ENCODE measurements at regions not wholly inside any gene's neighbourhood (a gene's known extent, or its start where the extent isn't known, plus 50 kb on each side); places are given as distances from the start of the nearest gene placed in this dataset.

DNA sequence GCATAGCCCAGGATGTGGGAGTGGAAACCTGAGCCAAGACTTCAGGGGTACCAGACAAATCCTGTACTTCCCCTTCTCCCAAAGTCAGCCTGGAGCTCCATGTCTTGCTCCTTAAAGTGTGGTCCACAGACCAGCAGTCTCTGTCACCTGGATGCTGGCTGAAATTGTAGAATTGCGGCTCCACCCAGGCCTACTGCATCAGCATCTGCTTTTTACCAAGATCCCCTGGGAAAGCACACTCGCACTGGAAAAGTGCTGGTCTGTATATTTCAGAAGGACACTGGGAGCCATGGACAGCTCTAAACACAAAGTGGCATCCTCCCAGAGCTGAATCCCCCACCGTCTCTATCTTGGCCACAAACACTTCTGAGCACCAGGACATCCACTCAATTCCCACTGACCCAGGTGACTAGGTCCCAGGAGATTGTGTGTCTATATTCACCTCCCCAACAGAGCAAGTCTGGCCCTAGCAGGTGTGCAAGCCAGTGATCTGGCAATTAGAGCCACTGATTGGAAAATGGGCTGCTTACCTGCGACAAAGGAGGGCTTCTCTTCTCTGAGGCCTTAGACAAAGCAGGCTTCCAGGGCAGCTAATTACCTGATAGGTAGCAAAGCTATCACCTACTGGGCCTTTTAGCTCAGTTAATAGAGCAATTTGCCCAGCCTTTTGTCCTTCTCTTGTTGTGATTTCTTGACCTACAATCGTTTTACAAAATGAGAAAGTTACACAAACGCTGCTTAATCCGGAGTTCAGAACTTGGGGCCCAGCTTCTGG is 443.3 kb downstream of the MN1 start:
- Histone ChIP-seq H3K27me3 (no peaks in the 10 kb centered on the region), H3K4me1 (no peaks in the 10 kb centered on the region), H3K4me3 (no peak overlapping the region), H3K27ac (no peak overlapping the region), H3K9me3 (no peaks in the 10 kb centered on the region), H3K36me3 (no peaks in the 10 kb centered on the region)
- DNase-seq (no peak), ATAC-seq (no peak)
- TF ChIP-seq, protein P1, sequence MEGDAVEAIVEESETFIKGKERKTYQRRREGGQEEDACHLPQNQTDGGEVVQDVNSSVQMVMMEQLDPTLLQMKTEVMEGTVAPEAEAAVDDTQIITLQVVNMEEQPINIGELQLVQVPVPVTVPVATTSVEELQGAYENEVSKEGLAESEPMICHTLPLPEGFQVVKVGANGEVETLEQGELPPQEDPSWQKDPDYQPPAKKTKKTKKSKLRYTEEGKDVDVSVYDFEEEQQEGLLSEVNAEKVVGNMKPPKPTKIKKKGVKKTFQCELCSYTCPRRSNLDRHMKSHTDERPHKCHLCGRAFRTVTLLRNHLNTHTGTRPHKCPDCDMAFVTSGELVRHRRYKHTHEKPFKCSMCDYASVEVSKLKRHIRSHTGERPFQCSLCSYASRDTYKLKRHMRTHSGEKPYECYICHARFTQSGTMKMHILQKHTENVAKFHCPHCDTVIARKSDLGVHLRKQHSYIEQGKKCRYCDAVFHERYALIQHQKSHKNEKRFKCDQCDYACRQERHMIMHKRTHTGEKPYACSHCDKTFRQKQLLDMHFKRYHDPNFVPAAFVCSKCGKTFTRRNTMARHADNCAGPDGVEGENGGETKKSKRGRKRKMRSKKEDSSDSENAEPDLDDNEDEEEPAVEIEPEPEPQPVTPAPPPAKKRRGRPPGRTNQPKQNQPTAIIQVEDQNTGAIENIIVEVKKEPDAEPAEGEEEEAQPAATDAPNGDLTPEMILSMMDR (IDR thresholded peaks at IDR 0.05), result no peak
- intact Hi-C loops (cut with DNase I), result no loop called here

DNA sequence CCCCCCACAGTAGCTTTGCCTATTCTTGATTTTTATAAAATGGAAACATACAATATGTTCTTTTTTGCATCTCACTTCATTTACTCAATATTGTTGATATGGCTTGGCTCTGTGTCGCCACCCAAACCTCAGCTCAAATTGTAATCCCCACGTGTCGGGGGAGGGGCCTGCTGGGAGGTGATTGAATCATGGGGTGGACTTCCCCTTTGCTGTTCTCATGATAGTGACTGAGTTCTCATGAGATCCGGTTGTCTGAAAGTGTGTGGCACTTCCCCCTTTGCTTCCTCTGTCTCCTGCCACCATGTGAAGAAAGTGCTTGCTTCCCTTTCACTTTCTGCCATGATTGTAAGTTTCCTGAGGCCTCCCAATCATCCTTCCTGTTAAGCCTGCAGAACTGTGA is 431.3 kb downstream of the MN1 start:
- H3K27ac ChIP-seq, result no peak overlapping the region
- no peaks in the 10 kb centered on the region for H3K27me3 ChIP-seq
- no peaks in the 10 kb centered on the region for H3K9me3 ChIP-seq
- H3K4me3 ChIP-seq, result no peak overlapping the region
- no peaks in the 10 kb centered on the region for H3K36me3 ChIP-seq
- DNase-seq (no peak), ATAC-seq (no peak)
- intact Hi-C loops (cut with DNase I), result no loop called here
- TF ChIP-seq, protein P1 (IDR thresholded peaks at IDR 0.05), result no peak
- no peaks in the 10 kb centered on the region for H3K4me1 ChIP-seq

DNA sequence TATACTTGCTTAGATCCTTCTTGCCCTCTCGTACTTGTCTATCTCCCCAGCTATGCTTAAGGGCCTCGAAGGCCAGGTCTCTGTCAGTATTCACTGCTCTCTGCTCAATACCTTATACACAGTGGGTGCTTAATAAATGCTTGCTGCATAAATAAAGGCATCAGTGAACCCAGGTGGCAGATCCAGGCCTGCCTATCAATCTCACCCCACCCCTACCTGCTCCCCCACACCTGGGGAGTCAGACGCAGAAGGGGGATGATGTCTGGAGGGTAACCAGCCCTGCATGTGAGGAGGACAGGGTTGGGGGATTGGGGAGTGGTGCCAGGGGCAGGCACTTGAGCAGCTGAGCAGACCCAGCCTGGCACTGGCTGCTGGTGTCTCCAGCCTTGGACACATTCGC is 430.6 kb downstream of the MN1 start:
- H3K4me1 ChIP-seq, result no peaks in the 10 kb centered on the region
- TF ChIP-seq, protein P1 (IDR thresholded peaks at IDR 0.05), result no peak

DNA sequence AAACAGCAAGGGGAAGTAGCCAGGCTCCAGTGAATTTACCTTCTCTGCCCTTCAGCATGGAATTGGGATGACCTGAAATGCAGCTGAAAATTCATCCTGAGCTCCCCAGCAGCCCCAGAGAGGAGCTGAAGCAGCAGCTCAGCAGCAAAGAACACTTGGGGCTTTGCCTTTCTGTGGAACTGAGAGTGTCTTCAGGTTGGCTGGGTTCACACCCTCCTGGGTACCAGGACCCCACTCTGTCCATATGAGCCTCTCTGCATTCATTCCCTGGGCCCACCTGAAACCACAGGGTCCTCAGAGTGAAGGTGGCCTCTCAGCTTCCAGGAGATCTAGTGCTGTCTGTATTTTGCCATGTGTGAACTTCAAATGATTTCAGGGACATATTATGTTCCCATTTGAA is 429.2 kb downstream of the MN1 start:
- no peak for DNase-seq
- Histone ChIP-seq H3K4me1 (no peaks in the 10 kb centered on the region), H3K36me3 (no peaks in the 10 kb centered on the region), H3K27me3 (no peaks in the 10 kb centered on the region), H3K9me3 (no peaks in the 10 kb centered on the region), H3K4me3 (no peak overlapping the region), H3K27ac (no peak overlapping the region)
- TF ChIP-seq, protein P1 (IDR thresholded peaks at IDR 0.05), result no peak
- ATAC-seq, result no peak
- intact Hi-C loops (cut with DNase I), result no loop called here

More for the DNA sequence above, 430.6 kb downstream of the MN1 start:
- H3K9me3 ChIP-seq, result no peaks in the 10 kb centered on the region
- no peaks in the 10 kb centered on the region for H3K36me3 ChIP-seq
- ATAC-seq (no peak), DNase-seq (no peak)
- no peaks in the 10 kb centered on the region for H3K27me3 ChIP-seq
- no peak overlapping the region for H3K4me3 ChIP-seq
- no peak overlapping the region for H3K27ac ChIP-seq
- intact Hi-C loops (cut with DNase I), result no loop called here

DNA sequence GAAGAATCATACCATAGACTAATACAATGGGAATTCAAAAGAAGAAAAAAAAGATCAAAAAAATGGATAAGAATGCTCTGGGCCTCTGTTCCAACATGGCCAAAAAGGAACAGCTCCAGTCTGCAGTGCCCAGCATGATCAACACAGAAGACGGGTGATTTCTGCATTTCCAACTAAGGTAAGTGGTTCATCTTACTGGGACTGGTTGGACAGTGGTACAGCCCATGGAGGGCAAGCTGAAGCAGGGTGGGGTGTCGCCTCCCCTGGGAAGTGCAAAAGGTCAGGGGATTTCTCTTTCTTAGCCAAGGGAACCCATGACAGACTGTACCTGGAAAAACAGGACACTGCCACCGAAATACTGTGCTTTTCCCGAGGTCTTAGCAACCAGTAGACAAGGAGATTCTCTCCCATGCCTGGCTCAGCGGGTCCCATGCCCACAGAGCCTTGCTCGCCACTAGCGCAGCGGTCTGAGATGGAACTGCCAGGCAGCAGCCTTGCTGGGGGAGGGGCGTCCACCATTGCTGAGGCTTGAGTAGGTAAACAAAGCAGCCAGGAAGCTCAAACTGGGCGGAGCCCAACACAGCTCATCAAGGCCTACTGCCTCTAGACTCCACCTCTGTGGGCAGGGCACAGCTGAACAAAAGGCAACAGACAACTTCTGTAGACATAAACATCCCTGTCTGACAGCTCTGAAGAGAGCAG is 428.4 kb downstream of the MN1 start:
- H3K27me3 ChIP-seq, result no peaks in the 10 kb centered on the region
- H3K36me3 ChIP-seq, result no peaks in the 10 kb centered on the region
- H3K4me1 ChIP-seq, result peaks cover 3% of the 10 kb centered on the region
- ATAC-seq (no peak), DNase-seq (peak; percentile 68)
- TF ChIP-seq, protein P1 (IDR thresholded peaks at IDR 0.05), result peak; percentile 17
- intact Hi-C loops (cut with DNase I), result no loop called here
- no peaks in the 10 kb centered on the region for H3K9me3 ChIP-seq
- no peak overlapping the region for H3K4me3 ChIP-seq
- no peak overlapping the region for H3K27ac ChIP-seq
